ENCODE measurements at regions not wholly inside any gene's neighbourhood (a gene's known extent, or its start where the extent isn't known, plus 50 kb on each side); places are given as distances from the start of the nearest gene placed in this dataset.

DNA sequence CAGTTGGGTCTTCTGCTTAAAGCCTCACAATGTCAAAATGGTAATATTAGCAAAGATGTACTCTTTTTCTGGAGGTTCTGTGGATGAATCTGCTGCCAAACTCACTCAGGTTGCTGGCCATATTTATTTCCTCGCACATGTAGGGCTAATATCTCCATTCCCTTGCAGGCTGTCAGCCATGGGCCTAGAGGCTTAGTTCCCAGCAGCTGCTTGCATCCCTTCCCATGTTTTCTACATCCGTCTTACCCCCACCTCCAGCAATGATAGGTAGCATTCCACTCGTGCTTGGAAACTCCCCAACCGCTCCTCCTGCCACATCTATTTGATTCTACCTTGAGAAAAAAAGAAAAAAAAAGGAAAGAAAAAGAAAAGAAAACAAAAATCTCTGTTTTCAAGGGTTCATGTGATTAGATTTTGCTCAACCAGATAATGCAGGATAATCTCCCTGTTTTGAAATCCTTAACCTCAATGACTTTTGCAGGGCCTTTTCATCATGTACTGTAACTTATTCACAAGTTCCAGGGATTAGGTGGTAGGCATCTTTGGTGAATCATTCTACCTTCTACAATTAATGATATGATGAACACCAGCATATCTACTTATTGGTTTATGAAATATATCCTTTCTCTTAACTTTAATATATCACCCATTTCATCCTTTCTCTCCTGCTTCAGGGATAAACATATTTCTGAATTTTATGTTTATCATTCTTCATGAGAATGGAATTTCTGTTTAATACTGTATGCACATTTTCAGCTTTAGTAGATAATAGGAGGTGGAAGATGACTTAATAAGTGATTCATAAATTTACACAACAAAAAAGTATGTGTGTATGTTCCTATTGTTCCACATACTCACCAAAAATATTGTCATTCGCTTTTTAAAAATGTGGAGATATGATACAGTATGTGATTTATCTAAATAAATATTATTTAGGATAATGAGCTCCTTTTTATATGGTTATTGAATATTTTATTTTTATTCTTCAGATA is 931.9 kb downstream of the SLITRK5 start:
- DNase-seq (ENCODE audit: low read depth, low spot score) = no peak
- no peak overlapping the region for H3K4me3 ChIP-seq (ENCODE audit: insufficient read length, low read depth)
- H3K27me3 ChIP-seq (ENCODE audit: insufficient read depth, insufficient read length) = no peaks in the 10 kb centered on the region
- H3K4me1 ChIP-seq (ENCODE audit: insufficient read depth, insufficient read length) = no peaks in the 10 kb centered on the region
- H3K9me3 ChIP-seq (ENCODE audit: insufficient read depth, low read length) = no peaks in the 10 kb centered on the region
- no peak for TF ChIP-seq ZNF274 (IDR thresholded peaks at IDR 0.05; ENCODE audit: low read depth, low read length)
- H3K9ac ChIP-seq (ENCODE audit: insufficient read length, low read depth) = no peak overlapping the region
- H3K36me3 ChIP-seq (ENCODE audit: insufficient read depth, insufficient read length, low read length) = no peaks in the 10 kb centered on the region

DNA sequence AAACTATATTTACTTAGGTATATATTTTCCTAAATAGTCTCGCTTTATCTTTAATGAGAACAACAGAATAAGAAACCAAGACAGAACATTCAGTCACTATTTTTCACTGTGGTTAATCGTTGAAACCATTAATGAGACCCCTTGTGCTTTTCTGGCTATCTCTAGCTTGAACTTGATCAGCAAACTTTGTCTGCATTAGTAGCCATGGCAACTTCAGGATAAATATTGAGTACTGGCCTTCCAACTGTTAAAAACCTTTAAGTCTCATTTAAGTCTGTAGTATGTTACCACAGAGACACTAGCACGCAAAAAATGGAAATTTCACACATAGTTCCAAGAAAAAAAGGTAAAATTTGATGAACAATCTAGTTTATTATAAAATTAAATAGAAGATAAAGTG is 946.0 kb downstream of the SLITRK5 start:
- no peak overlapping the region for H3K4me3 ChIP-seq (ENCODE audit: insufficient read length, low read depth)
- TF ChIP-seq YY1 (IDR thresholded peaks at IDR 0.05; ENCODE audit: insufficient read depth, insufficient read length) = no peak
- no peak for TF ChIP-seq SUZ12 (IDR thresholded peaks at IDR 0.05; ENCODE audit: extremely low read depth, insufficient read depth, insufficient read length)
- TF ChIP-seq ZNF274 (IDR thresholded peaks at IDR 0.05; ENCODE audit: low read depth, low read length) = no peak
- no peak for DNase-seq (ENCODE audit: low read depth, low spot score)
- H3K36me3 ChIP-seq (ENCODE audit: insufficient read depth, insufficient read length, low read length) = no peaks in the 10 kb centered on the region
- no peaks in the 10 kb centered on the region for H3K4me1 ChIP-seq (ENCODE audit: insufficient read depth, insufficient read length)
- no peaks in the 10 kb centered on the region for H3K27me3 ChIP-seq (ENCODE audit: insufficient read depth, insufficient read length)
- no peaks in the 10 kb centered on the region for H3K9me3 ChIP-seq (ENCODE audit: insufficient read depth, low read length)
- H3K9ac ChIP-seq (ENCODE audit: insufficient read length, low read depth) = no peak overlapping the region

- Histone ChIP-seq H3K9me3 (ENCODE audit: insufficient read depth, low read length) (peaks cover 5% of the 10 kb centered on the region; the same call in 1 of the 2 replicates), H3K4me1 (ENCODE audit: insufficient read depth, insufficient read length) (no peaks in the 10 kb centered on the region), H3K27me3 (ENCODE audit: insufficient read depth, insufficient read length) (no peaks in the 10 kb centered on the region), H3K9ac (ENCODE audit: insufficient read length, low read depth) (no peak overlapping the region), H3K4me3 (ENCODE audit: insufficient read length, low read depth) (no peak overlapping the region), H3K36me3 (ENCODE audit: insufficient read depth, insufficient read length, low read length) (no peaks in the 10 kb centered on the region)
- no peak for TF ChIP-seq ZNF274 (IDR thresholded peaks at IDR 0.05; ENCODE audit: low read depth, low read length)
- TF ChIP-seq SUZ12 (IDR thresholded peaks at IDR 0.05; ENCODE audit: extremely low read depth, insufficient read depth, insufficient read length) = no peak
- no peak for TF ChIP-seq YY1 (IDR thresholded peaks at IDR 0.05; ENCODE audit: insufficient read depth, insufficient read length)
- DNase-seq (ENCODE audit: low read depth, low spot score) = no peak
Measured at GRCh38 chr13:88622362-88622973, 951.3 kb downstream of the SLITRK5 start.

DNA sequence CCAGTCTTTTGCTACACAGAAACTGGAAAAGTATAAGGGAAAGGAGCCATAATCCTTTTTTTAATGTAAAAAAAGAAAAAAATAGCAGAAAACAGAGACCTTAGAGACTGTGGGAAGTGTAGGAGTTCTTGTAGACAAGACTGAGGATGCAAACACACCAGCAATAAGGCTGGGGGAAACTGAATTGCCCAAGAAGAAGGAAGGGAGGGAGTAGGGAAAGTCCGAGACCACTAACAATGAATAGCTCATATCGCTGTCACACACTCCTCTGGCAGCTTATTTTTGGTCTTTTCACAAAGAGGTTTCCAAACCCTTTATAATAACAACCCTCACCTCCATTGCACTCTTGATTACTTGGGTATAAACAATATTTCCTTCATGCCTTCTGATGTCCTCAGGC is 952.0 kb downstream of the SLITRK5 start:
- H3K4me1 ChIP-seq (ENCODE audit: insufficient read depth, insufficient read length) = no peaks in the 10 kb centered on the region
- H3K27me3 ChIP-seq (ENCODE audit: insufficient read depth, insufficient read length) = no peaks in the 10 kb centered on the region
- H3K4me3 ChIP-seq (ENCODE audit: insufficient read length, low read depth) = no peak overlapping the region
- TF ChIP-seq YY1 (IDR thresholded peaks at IDR 0.05; ENCODE audit: insufficient read depth, insufficient read length) (no peak), ZNF274 (IDR thresholded peaks at IDR 0.05; ENCODE audit: low read depth, low read length) (no peak), SUZ12 (IDR thresholded peaks at IDR 0.05; ENCODE audit: extremely low read depth, insufficient read depth, insufficient read length) (no peak)
- no peak for DNase-seq (ENCODE audit: low read depth, low spot score)
- no peaks in the 10 kb centered on the region for H3K36me3 ChIP-seq (ENCODE audit: insufficient read depth, insufficient read length, low read length)
- no peak overlapping the region for H3K9ac ChIP-seq (ENCODE audit: insufficient read length, low read depth)
- H3K9me3 ChIP-seq (ENCODE audit: insufficient read depth, low read length) = peaks cover 5% of the 10 kb centered on the region; the same call in 1 of the 2 replicates

- no peaks in the 10 kb centered on the region for H3K27me3 ChIP-seq (ENCODE audit: insufficient read depth, insufficient read length)
- no peak for DNase-seq (ENCODE audit: low read depth, low spot score)
- no peak overlapping the region for H3K9ac ChIP-seq (ENCODE audit: insufficient read length, low read depth)
- no peak overlapping the region for H3K4me3 ChIP-seq (ENCODE audit: insufficient read length, low read depth)
- TF ChIP-seq SUZ12 (IDR thresholded peaks at IDR 0.05; ENCODE audit: extremely low read depth, insufficient read depth, insufficient read length) = no peak
- TF ChIP-seq YY1 (IDR thresholded peaks at IDR 0.05; ENCODE audit: insufficient read depth, insufficient read length) = no peak
- no peak for TF ChIP-seq ZNF274 (IDR thresholded peaks at IDR 0.05; ENCODE audit: low read depth, low read length)
- H3K36me3 ChIP-seq (ENCODE audit: insufficient read depth, insufficient read length, low read length) = no peaks in the 10 kb centered on the region
- no peaks in the 10 kb centered on the region for H3K4me1 ChIP-seq (ENCODE audit: insufficient read depth, insufficient read length)
- peaks cover 5% of the 10 kb centered on the region; the same call in 1 of the 2 replicates for H3K9me3 ChIP-seq (ENCODE audit: insufficient read depth, low read length)
Measured at GRCh38 chr13:88627071-88627470, 955.9 kb downstream of the SLITRK5 start.

DNA sequence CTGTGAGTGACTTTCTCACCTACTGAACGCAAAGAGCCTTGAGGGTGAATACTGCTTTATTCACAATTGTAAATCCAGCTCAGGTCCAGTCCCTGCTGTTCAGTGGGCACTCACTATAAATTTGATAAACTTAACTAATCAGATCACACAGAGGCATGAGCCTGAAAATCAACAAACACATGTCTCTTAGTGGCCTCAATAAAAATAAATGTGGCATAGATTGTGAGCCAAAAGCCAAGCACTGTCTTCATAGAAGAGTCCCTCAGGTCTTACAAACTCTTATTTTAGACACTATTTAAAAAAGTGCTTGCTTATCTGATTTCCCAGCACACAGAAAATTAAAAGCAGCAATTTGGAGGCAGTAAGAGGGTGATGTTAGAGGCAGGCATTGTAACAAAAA is 957.7 kb downstream of the SLITRK5 start:
- Histone ChIP-seq H3K4me1 (ENCODE audit: insufficient read depth, insufficient read length) (no peaks in the 10 kb centered on the region), H3K9ac (ENCODE audit: insufficient read length, low read depth) (no peak overlapping the region), H3K9me3 (ENCODE audit: insufficient read depth, low read length) (no peaks in the 10 kb centered on the region), H3K4me3 (ENCODE audit: insufficient read length, low read depth) (no peak overlapping the region), H3K36me3 (ENCODE audit: insufficient read depth, insufficient read length, low read length) (no peaks in the 10 kb centered on the region), H3K27me3 (ENCODE audit: insufficient read depth, insufficient read length) (no peaks in the 10 kb centered on the region)
- DNase-seq (ENCODE audit: low read depth, low spot score) = no peak
- TF ChIP-seq SUZ12 (IDR thresholded peaks at IDR 0.05; ENCODE audit: extremely low read depth, insufficient read depth, insufficient read length) (no peak), YY1 (IDR thresholded peaks at IDR 0.05; ENCODE audit: insufficient read depth, insufficient read length) (no peak), ZNF274 (IDR thresholded peaks at IDR 0.05; ENCODE audit: low read depth, low read length) (no peak)

- no peak overlapping the region for H3K9ac ChIP-seq (ENCODE audit: insufficient read length, low read depth)
- TF ChIP-seq SUZ12 (IDR thresholded peaks at IDR 0.05; ENCODE audit: extremely low read depth, insufficient read depth, insufficient read length) (no peak), YY1 (IDR thresholded peaks at IDR 0.05; ENCODE audit: insufficient read depth, insufficient read length) (no peak), ZNF274 (IDR thresholded peaks at IDR 0.05; ENCODE audit: low read depth, low read length) (no peak)
- no peaks in the 10 kb centered on the region for H3K27me3 ChIP-seq (ENCODE audit: insufficient read depth, insufficient read length)
- no peaks in the 10 kb centered on the region for H3K4me1 ChIP-seq (ENCODE audit: insufficient read depth, insufficient read length)
- no peaks in the 10 kb centered on the region for H3K36me3 ChIP-seq (ENCODE audit: insufficient read depth, insufficient read length, low read length)
- no peak overlapping the region for H3K4me3 ChIP-seq (ENCODE audit: insufficient read length, low read depth)
- peaks cover under 1% of the 10 kb centered on the region; the same call in 1 of the 2 replicates for H3K9me3 ChIP-seq (ENCODE audit: insufficient read depth, low read length)
- DNase-seq (ENCODE audit: low read depth, low spot score) = no peak
Measured at GRCh38 chr13:88637935-88638334, 966.8 kb downstream of the SLITRK5 start.
